Ascending aorta (tissue), 2 donors: ENCODE measurements at regions not wholly inside any gene's neighbourhood (a gene's known extent, or its start where the extent isn't known, plus 50 kb on each side); places are given as distances from the start of the nearest gene placed in this dataset.

Source experiments
- DNase-seq, 2 donors: peaks; one replicate each; pipeline ENCODE4 v3.0.0-alpha.2; 2019; ENCODE audit warnings: low spot score in 2 of 2
- H3K27ac ChIP-seq, 2 donors: fragments of 200-600 bp; sonication (generic); one replicate each; pipeline ENCODE4 v1.5.1; 2016 to 2017; ENCODE audit warnings: mild to moderate bottlenecking in 1 of 2
- H3K27me3 ChIP-seq: fragments of 200-600 bp; sonication (generic); one replicate; pipeline ENCODE4 v1.5.1; 2017
- H3K36me3 ChIP-seq, 2 donors: fragments of 200-600 bp; sonication (generic); one replicate each; pipeline ENCODE4 v1.5.1; 2016
- H3K4me1 ChIP-seq, 2 donors: fragments of 200-600 bp; sonication (generic); one replicate each; pipeline ENCODE4 v1.5.1; 2016 to 2017; ENCODE audit warnings: mild to moderate bottlenecking in 1 of 2
- H3K4me3 ChIP-seq, 2 donors: fragments of 200-600 bp; sonication (generic); one replicate each; pipeline ENCODE4 v1.5.1; 2016 to 2017; ENCODE audit warnings: mild to moderate bottlenecking in 1 of 2
- H3K9me3 ChIP-seq, 2 donors: fragments of 200-600 bp; sonication (generic); one replicate each; pipeline ENCODE4 v1.5.1; 2016
- CTCF ChIP-seq, 3 experiments: fragments of 200-600 bp in 2 of 3; fragments of 450-650 bp in 1 of 3; sonication (generic) in 2 of 3; IDR thresholded peaks; one replicate each; pipeline ENCODE4 v1.5.1; 2016 to 2019; ENCODE audit warnings: antibody characterized with exemption in 3 of 3, mild to moderate bottlenecking in 1 of 3, moderate library complexity in 1 of 3
- intact Hi-C: fragments of 100-400 bp; cut with DNase I; formaldehyde crosslinking; loops from one replicate; pipeline ENCODE4 v1.15.1; 2023

- no peak for TF ChIP-seq CTCF (IDR thresholded peaks at IDR 0.05)
- DNase-seq: no peak
- intact Hi-C loops: no loop called here
- H3K9me3 ChIP-seq: no peaks in the 10 kb centered on the region
- H3K27me3 ChIP-seq: no peaks in the 10 kb centered on the region
- H3K27ac ChIP-seq: no peak overlapping the region
- no peaks in the 10 kb centered on the region for H3K4me1 ChIP-seq
- H3K4me3 ChIP-seq: no peak overlapping the region
- H3K36me3 ChIP-seq: no peaks in the 10 kb centered on the region
Measured at GRCh38 chr10:88023676-88024075, 160.3 kb downstream of the PTEN start.

DNA sequence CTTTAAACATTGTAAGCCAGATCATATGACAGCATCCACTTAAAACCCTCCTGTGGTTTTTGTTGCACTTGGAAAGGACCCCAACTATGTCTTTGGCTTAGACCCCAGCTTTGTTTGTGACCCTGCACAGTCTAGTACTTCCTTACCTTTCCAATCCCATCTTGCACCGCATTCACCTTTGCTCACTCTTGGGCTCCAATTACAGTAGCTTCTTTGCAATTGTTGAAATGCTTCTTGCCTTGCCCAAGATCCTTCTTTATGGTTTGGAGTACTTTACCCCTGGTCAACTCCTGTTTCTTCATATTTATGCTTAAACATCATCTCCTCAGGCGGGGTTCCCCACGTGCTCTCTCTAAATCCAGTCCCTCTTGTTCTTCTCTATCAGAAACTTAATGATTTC lies 162.6 kb downstream of the PTEN start:
- H3K36me3 ChIP-seq: no peaks in the 10 kb centered on the region
- no peaks in the 10 kb centered on the region for H3K27me3 ChIP-seq
- H3K27ac ChIP-seq: no peak overlapping the region
- intact Hi-C loops: no loop called here
- no peaks in the 10 kb centered on the region for H3K9me3 ChIP-seq
- no peak for TF ChIP-seq CTCF (IDR thresholded peaks at IDR 0.05)
- no peak overlapping the region for H3K4me3 ChIP-seq
- no peak for DNase-seq
- no peaks in the 10 kb centered on the region for H3K4me1 ChIP-seq

DNA sequence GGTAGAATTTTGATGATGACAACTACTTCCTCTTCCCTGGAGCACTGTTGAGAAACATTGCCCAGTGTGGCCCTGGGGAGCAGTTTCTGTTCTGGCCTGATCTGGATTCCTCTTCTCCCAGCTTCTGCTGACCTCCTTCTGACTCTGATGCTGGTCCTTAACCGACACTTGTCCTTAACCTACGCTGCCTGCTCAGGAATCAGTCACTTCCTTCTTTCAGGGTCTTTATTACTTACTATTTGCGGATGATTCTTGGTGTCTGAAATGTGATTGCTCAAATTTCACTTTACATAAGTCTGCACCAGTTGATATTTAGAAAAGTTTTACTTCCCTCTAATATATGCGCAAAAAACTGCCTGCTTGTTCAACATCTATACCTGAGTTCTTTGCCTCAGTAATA lies 164.1 kb downstream of the PTEN start:
- Histone ChIP-seq H3K4me3 (no peak overlapping the region), H3K36me3 (no peaks in the 10 kb centered on the region), H3K4me1 (no peaks in the 10 kb centered on the region), H3K9me3 (no peaks in the 10 kb centered on the region), H3K27ac (no peak overlapping the region), H3K27me3 (no peaks in the 10 kb centered on the region)
- no peak for TF ChIP-seq CTCF (IDR thresholded peaks at IDR 0.05)
- peak in 1 of 2 donors; percentile 15 for DNase-seq
- intact Hi-C loops: no loop called here

- no peak for DNase-seq
- intact Hi-C loops: no loop called here
- Histone ChIP-seq H3K27ac (no peak overlapping the region), H3K9me3 (no peaks in the 10 kb centered on the region), H3K36me3 (no peaks in the 10 kb centered on the region), H3K4me3 (no peak overlapping the region), H3K4me1 (no peaks in the 10 kb centered on the region), H3K27me3 (no peaks in the 10 kb centered on the region)
- TF ChIP-seq CTCF (IDR thresholded peaks at IDR 0.05): no peak
Measured at GRCh38 chr10:88028072-88028471, 164.6 kb downstream of the PTEN start.

DNA sequence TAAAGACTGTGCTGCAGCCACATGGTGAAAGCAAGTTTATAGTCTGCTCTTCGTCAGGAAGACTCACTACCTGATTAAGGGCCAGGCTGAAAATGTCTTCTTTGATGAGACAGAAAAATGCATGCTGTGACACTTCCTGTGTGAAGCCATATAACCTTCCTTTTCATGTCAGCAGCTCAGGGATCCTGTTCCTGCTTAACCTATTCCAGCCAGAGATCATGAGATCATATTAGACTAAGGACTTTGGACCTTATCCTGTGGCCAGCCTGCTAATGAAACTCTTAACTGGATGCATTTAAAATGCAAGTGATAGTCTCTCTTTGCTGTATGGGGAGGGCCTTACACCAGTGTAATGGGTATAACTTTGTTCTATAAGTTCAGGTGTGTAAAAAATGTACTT lies 165.2 kb downstream of the PTEN start:
- no peaks in the 10 kb centered on the region for H3K36me3 ChIP-seq
- intact Hi-C loops: no loop called here
- no peak for DNase-seq
- H3K9me3 ChIP-seq: no peaks in the 10 kb centered on the region
- H3K4me3 ChIP-seq: no peak overlapping the region
- TF ChIP-seq CTCF (IDR thresholded peaks at IDR 0.05): no peak
- no peaks in the 10 kb centered on the region for H3K4me1 ChIP-seq
- no peak overlapping the region for H3K27ac ChIP-seq
- H3K27me3 ChIP-seq: no peaks in the 10 kb centered on the region

DNA sequence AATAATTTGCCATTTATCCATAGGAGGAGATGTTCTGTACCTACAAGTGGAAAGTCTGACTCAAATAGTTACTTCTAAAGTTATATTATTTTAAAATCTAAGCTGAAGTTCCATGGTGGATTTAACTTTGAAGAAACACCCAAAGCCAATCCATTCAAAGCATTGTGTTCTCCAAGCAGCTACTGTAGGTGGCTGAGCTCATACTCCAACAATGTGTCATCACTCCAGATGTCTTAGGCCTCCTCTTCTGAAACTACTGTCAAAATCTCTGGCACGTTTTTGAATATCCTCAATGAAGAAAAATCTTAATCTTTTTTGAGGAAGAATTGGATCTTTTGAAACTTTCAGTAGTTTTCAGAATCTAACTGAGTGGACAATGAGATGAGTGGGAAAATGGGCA lies 169.1 kb downstream of the PTEN start:
- no peaks in the 10 kb centered on the region for H3K27me3 ChIP-seq
- no peak overlapping the region for H3K27ac ChIP-seq
- H3K4me3 ChIP-seq: no peak overlapping the region
- H3K36me3 ChIP-seq: no peaks in the 10 kb centered on the region
- H3K4me1 ChIP-seq: no peaks in the 10 kb centered on the region
- intact Hi-C loops: no loop called here
- no peak for DNase-seq
- no peak for TF ChIP-seq CTCF (IDR thresholded peaks at IDR 0.05)
- H3K9me3 ChIP-seq: no peaks in the 10 kb centered on the region
